NCI-H460 (cell line): ENCODE measurements at regions not wholly inside any gene's neighbourhood (a gene's known extent, or its start where the extent isn't known, plus 50 kb on each side); places are given as distances from the start of the nearest gene placed in this dataset.

Experiments used
- DNase-seq: peaks from one replicate; pipeline ENCODE4 v3.0.0-alpha.2; 2016; ENCODE audit warnings: low read depth; ENCODE audit errors: extremely low read depth
- small RNA-seq, 2 experiments: library from RNA; depleted of rRNA; stranded (forward); fragments of <200 nt; gene quantifications; one replicate each; pipeline ENCODE3, GENCODE V24; 2014

- DNase-seq, result no peak
These were observed 68.5 kb upstream of the GATB start for GRCh38 chr4:151829309-151829708.

GRCh38 chr4:151824656-151825055, 63.8 kb upstream of the GATB start:
- no peak for DNase-seq

- no peak for DNase-seq
These were observed 61.5 kb upstream of the GATB start for GRCh38 chr4:151822331-151822730.

- no peak for DNase-seq
These were observed 59.2 kb upstream of the GATB start for GRCh38 chr4:151820004-151820403.

GRCh38 chr4:151811403-151811802, 50.6 kb upstream of the GATB start:
- no peak for DNase-seq

Small RNA genes in the stretch of these regions (small RNA-seq; reads per million reads assigned to genes)
- gene RN7SL446P (0 to 0.06 reads per million in 2 experiments), gene RNA5SP169 (0 reads per million in 2 experiments)
